Osteocyte (in vitro differentiated cells): ENCODE measurements at regions not wholly inside any gene's neighbourhood (a gene's known extent, or its start where the extent isn't known, plus 50 kb on each side); places are given as distances from the start of the nearest gene placed in this dataset.

Source experiments
- DNase-seq: peaks from one replicate; pipeline ENCODE4 v3.0.0; 2021; ENCODE audit warnings: mixed read lengths; ENCODE audit not compliant: unreplicated experiment; ENCODE audit errors: extremely low spot score
- H3K27ac Mint-ChIP-seq: one replicate; pipeline ENCODE4 v1.8.0; 2021; ENCODE audit warnings: mild to moderate bottlenecking, mixed read lengths; ENCODE audit not compliant: unreplicated experiment
- H3K27me3 Mint-ChIP-seq: one replicate; pipeline ENCODE4 v1.8.0; 2021; ENCODE audit warnings: mixed read lengths; ENCODE audit not compliant: unreplicated experiment
- H3K36me3 Mint-ChIP-seq: one replicate; pipeline ENCODE4 v1.8.0; 2021; ENCODE audit warnings: mixed read lengths; ENCODE audit not compliant: unreplicated experiment
- H3K4me1 Mint-ChIP-seq: one replicate; pipeline ENCODE4 v1.8.0; 2021; ENCODE audit warnings: mixed read lengths; ENCODE audit not compliant: unreplicated experiment
- H3K4me3 Mint-ChIP-seq: one replicate; pipeline ENCODE4 v1.8.0; 2021; ENCODE audit warnings: mild to moderate bottlenecking, moderate library complexity, mixed read lengths; ENCODE audit not compliant: unreplicated experiment
- H3K9me3 Mint-ChIP-seq: one replicate; pipeline ENCODE4 v1.8.0; 2021; ENCODE audit warnings: mixed read lengths; ENCODE audit not compliant: unreplicated experiment
- CTCF ChIP-seq: fragments of 200-600 bp; sonication (generic); IDR thresholded peaks from 2 replicates; pipeline ENCODE4 v1.5.0; 2021; ENCODE audit warnings: antibody characterized with exemption, mild to moderate bottlenecking, moderate library complexity

DNA sequence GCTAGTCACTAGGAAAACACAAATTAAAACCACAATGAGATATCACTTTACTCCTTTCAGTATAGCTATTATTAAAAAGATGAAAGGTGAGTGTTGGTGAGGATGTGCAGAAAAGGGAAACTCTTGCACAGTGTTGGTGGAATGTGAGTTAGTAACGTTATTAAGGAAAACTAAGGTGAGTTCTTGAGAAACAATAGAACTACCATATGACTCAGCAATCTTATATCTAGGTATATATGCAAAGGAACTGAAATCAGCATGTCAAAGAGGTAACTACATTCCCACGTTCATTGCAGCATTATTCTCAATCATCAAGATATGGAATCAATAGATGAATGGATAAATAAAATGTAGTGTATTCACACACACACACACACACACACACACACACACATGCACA is 117.3 kb upstream of the HNMT start:
- Mint-ChIP-seq H3K27me3 (peaks cover 2% of the 10 kb centered on the region), H3K4me1 (no peaks in the 10 kb centered on the region), H3K27ac (no peak overlapping the region), H3K36me3 (no peaks in the 10 kb centered on the region), H3K4me3 (no peak overlapping the region), H3K9me3 (peaks cover 7% of the 10 kb centered on the region)
- no peak for TF ChIP-seq CTCF
- DNase-seq: no peak

- H3K9me3 Mint-ChIP-seq: peaks cover 7% of the 10 kb centered on the region
- DNase-seq: no peak
- no peak for TF ChIP-seq CTCF
- no peaks in the 10 kb centered on the region for H3K36me3 Mint-ChIP-seq
- H3K27me3 Mint-ChIP-seq: peaks cover 2% of the 10 kb centered on the region
- H3K27ac Mint-ChIP-seq: no peak overlapping the region
- H3K4me1 Mint-ChIP-seq: no peaks in the 10 kb centered on the region
- no peak overlapping the region for H3K4me3 Mint-ChIP-seq
Measured at GRCh38 chr2:137847443-137847842, 116.8 kb upstream of the HNMT start.

- Mint-ChIP-seq H3K9me3 (no peaks in the 10 kb centered on the region), H3K27me3 (peaks cover 7% of the 10 kb centered on the region), H3K4me1 (no peaks in the 10 kb centered on the region), H3K27ac (no peak overlapping the region), H3K4me3 (no peak overlapping the region), H3K36me3 (no peaks in the 10 kb centered on the region)
- no peak for DNase-seq
- TF ChIP-seq CTCF: no peak
Measured at GRCh38 chr2:137857881-137858280, 106.4 kb upstream of the HNMT start.

GRCh38 chr2:137862651-137863050 is 101.6 kb upstream of the HNMT start:
- peaks cover 17% of the 10 kb centered on the region for H3K27me3 Mint-ChIP-seq
- no peaks in the 10 kb centered on the region for H3K9me3 Mint-ChIP-seq
- no peak for TF ChIP-seq CTCF
- no peak for DNase-seq
- no peaks in the 10 kb centered on the region for H3K36me3 Mint-ChIP-seq
- no peak overlapping the region for H3K4me3 Mint-ChIP-seq
- H3K4me1 Mint-ChIP-seq: no peaks in the 10 kb centered on the region
- H3K27ac Mint-ChIP-seq: no peak overlapping the region

- Mint-ChIP-seq H3K36me3 (no peaks in the 10 kb centered on the region), H3K27ac (no peak overlapping the region), H3K9me3 (no peaks in the 10 kb centered on the region), H3K27me3 (peaks cover 16% of the 10 kb centered on the region), H3K4me3 (no peak overlapping the region), H3K4me1 (no peaks in the 10 kb centered on the region)
- TF ChIP-seq CTCF: peak; percentile 74
- DNase-seq: no peak
Measured at GRCh38 chr2:137865954-137866540, 98.2 kb upstream of the HNMT start.
